Activated CD4-positive, alpha-beta T cell treated with anti-CD3 and anti-CD28 coated beads, Interleukin-10, Interleukin-2, amounts not matched to agents 100 ng/mL and 50 ng/mL, durations not matched to agents 16 hours and 8 hours (primary cell): ENCODE measurements at regions not wholly inside any gene's neighbourhood (a gene's known extent, or its start where the extent isn't known, plus 50 kb on each side); places are given as distances from the start of the nearest gene placed in this dataset.
"Not testable (repeated sequence)": the region's sequence is repeated elsewhere in the genome, so short reads cannot be mapped to it uniquely, and the experiment has no call there.

Experiments used
- DNase-seq: peaks from one replicate; pipeline ENCODE4 v3.0.0-alpha.2; 2020

- DNase-seq = no peak
These were observed 86.7 kb upstream of the CTAGE1 start for GRCh38 chr18:22504251-22505030.

GRCh38 chr18:22505141-22505591 lies 87.5 kb upstream of the CTAGE1 start:
- no peak for DNase-seq

- no peak for DNase-seq
These were observed 89.3 kb upstream of the CTAGE1 start for GRCh38 chr18:22507055-22507454.

GRCh38 chr18:22509423-22509822 lies 91.7 kb upstream of the CTAGE1 start:
- no peak for DNase-seq

GRCh38 chr18:22510697-22511096 lies 93.0 kb upstream of the CTAGE1 start:
- DNase-seq = no peak

- DNase-seq = no peak
These were observed 96.2 kb upstream of the CTAGE1 start for GRCh38 chr18:22513721-22514481.

GRCh38 chr18:22514655-22515054 lies 96.9 kb upstream of the CTAGE1 start:
- DNase-seq = no peak

GRCh38 chr18:22515250-22515649 lies 97.5 kb upstream of the CTAGE1 start:
- no peak for DNase-seq

GRCh38 chr18:22517356-22517755 lies 99.6 kb upstream of the CTAGE1 start:
- no peak for DNase-seq

GRCh38 chr18:22521026-22521707 lies 103.5 kb upstream of the CTAGE1 start:
- DNase-seq = no peak

- DNase-seq = no peak
These were observed 105.8 kb upstream of the CTAGE1 start for GRCh38 chr18:22523481-22523880.

- no peak for DNase-seq
These were observed 107.1 kb upstream of the CTAGE1 start for GRCh38 chr18:22524783-22525182.

GRCh38 chr18:22525313-22525712 lies 107.6 kb upstream of the CTAGE1 start:
- DNase-seq = no peak

GRCh38 chr18:22525883-22526282 lies 108.2 kb upstream of the CTAGE1 start:
- no peak for DNase-seq

GRCh38 chr18:22528291-22528690 lies 110.6 kb upstream of the CTAGE1 start:
- DNase-seq = no peak

- DNase-seq = not testable (repeated sequence)
These were observed 117.0 kb upstream of the CTAGE1 start for GRCh38 chr18:22534706-22535105.

- no peak for DNase-seq
These were observed 118.8 kb upstream of the CTAGE1 start for GRCh38 chr18:22536558-22536957.

GRCh38 chr18:22538426-22538825 lies 120.7 kb upstream of the CTAGE1 start:
- DNase-seq = no peak

- DNase-seq = no peak
These were observed 121.5 kb upstream of the CTAGE1 start for GRCh38 chr18:22539051-22539765.

- no peak for DNase-seq
These were observed 123.5 kb upstream of the CTAGE1 start for GRCh38 chr18:22541232-22541631.

- DNase-seq = no peak
These were observed 124.7 kb upstream of the CTAGE1 start for GRCh38 chr18:22542406-22542835.

GRCh38 chr18:22543769-22544168 lies 126.1 kb upstream of the CTAGE1 start:
- DNase-seq = no peak

GRCh38 chr18:22544626-22545025 lies 126.9 kb upstream of the CTAGE1 start:
- DNase-seq = no peak
